ENCODE measurements at regions not wholly inside any gene's neighbourhood (a gene's known extent, or its start where the extent isn't known, plus 50 kb on each side); places are given as distances from the start of the nearest gene placed in this dataset.

GRCh38 chr1:66435541-66435940 lies 98.4 kb upstream of the SGIP1 start:
- H3K9me3 ChIP-seq, result peaks cover 10% of the 10 kb centered on the region
- no peaks in the 10 kb centered on the region for H3K36me3 ChIP-seq (ENCODE audit: insufficient read depth in 1 of 2, low read depth in 1 of 2)
- 72 to 85% (median 74%) methylated on average over 1 of the region's 1 CpG for WGBS, 3 donors
- no peak for TF ChIP-seq CTCF (IDR thresholded peaks at IDR 0.05)
- ATAC-seq (no peak), DNase-seq (no peak)
- H3K4me1 ChIP-seq, result no peaks in the 10 kb centered on the region
- H3K27me3 ChIP-seq (ENCODE audit: insufficient read depth in 3 of 3, low read length in 2 of 3), result no peaks in the 10 kb centered on the region
- no peak overlapping the region for H3K27ac ChIP-seq
- intact Hi-C loops (cut with DNase I), result no loop called here
- H3K4me3 ChIP-seq, result no peak overlapping the region

GRCh38 chr1:66436378-66437135 lies 97.4 kb upstream of the SGIP1 start:
- Histone ChIP-seq H3K27me3 (ENCODE audit: insufficient read depth in 3 of 3, low read length in 2 of 3) (no peaks in the 10 kb centered on the region), H3K27ac (no peak overlapping the region), H3K36me3 (ENCODE audit: insufficient read depth in 1 of 2, low read depth in 1 of 2) (no peaks in the 10 kb centered on the region), H3K4me3 (no peak overlapping the region), H3K9me3 (no peaks in the 10 kb centered on the region), H3K4me1 (no peaks in the 10 kb centered on the region)
- no peak for TF ChIP-seq CTCF (IDR thresholded peaks at IDR 0.05)
- ATAC-seq (peak in 2 of 4 donors; percentile 25 to 55), DNase-seq (no peak)
- 66 to 75% (median 70%) methylated on average over 4 of the region's 4 CpGs for WGBS, 3 donors
- intact Hi-C loops (cut with DNase I), result no loop called here

GRCh38 chr1:66437136-66437401 lies 96.9 kb upstream of the SGIP1 start:
- H3K4me1 ChIP-seq, result no peaks in the 10 kb centered on the region
- H3K27ac ChIP-seq, result no peak overlapping the region
- intact Hi-C loops (cut with DNase I), result no loop called here
- no peaks in the 10 kb centered on the region for H3K9me3 ChIP-seq
- WGBS, 3 donors, result 88 to 95% (median 91%) methylated on average over 2 of the region's 2 CpGs
- TF ChIP-seq CTCF (IDR thresholded peaks at IDR 0.05), result no peak
- DNase-seq (no peak), ATAC-seq (no peak)
- no peaks in the 10 kb centered on the region for H3K27me3 ChIP-seq (ENCODE audit: insufficient read depth in 3 of 3, low read length in 2 of 3)
- no peaks in the 10 kb centered on the region for H3K36me3 ChIP-seq (ENCODE audit: insufficient read depth in 1 of 2, low read depth in 1 of 2)
- no peak overlapping the region for H3K4me3 ChIP-seq

- H3K9me3 ChIP-seq, result no peaks in the 10 kb centered on the region
- intact Hi-C loops (cut with DNase I), result no loop called here
- no peak overlapping the region for H3K27ac ChIP-seq
- H3K36me3 ChIP-seq (ENCODE audit: insufficient read depth in 1 of 2, low read depth in 1 of 2), result no peaks in the 10 kb centered on the region
- DNase-seq (no peak), ATAC-seq (no peak)
- 77 to 93% (median 88%) methylated on average over 1 of the region's 1 CpG for WGBS, 3 donors
- no peaks in the 10 kb centered on the region for H3K27me3 ChIP-seq (ENCODE audit: insufficient read depth in 3 of 3, low read length in 2 of 3)
- TF ChIP-seq CTCF (IDR thresholded peaks at IDR 0.05), result no peak
- H3K4me3 ChIP-seq, result no peak overlapping the region
- H3K4me1 ChIP-seq, result no peaks in the 10 kb centered on the region
These were observed 95.9 kb upstream of the SGIP1 start for GRCh38 chr1:66438062-66438461.

- Histone ChIP-seq H3K27me3 (ENCODE audit: insufficient read depth in 3 of 3, low read length in 2 of 3) (no peaks in the 10 kb centered on the region), H3K9me3 (no peaks in the 10 kb centered on the region), H3K4me3 (no peak overlapping the region), H3K27ac (no peak overlapping the region), H3K4me1 (no peaks in the 10 kb centered on the region), H3K36me3 (ENCODE audit: insufficient read depth in 1 of 2, low read depth in 1 of 2) (no peaks in the 10 kb centered on the region)
- ATAC-seq (no peak), DNase-seq (no peak)
- intact Hi-C loops (cut with DNase I), result no loop called here
- 79 to 86% (median 83%) methylated on average over 7 of the region's 7 CpGs for whole genome bisulfite sequencing, 3 donors
- TF ChIP-seq CTCF (IDR thresholded peaks at IDR 0.05), result no peak
These were observed 95.5 kb upstream of the SGIP1 start for GRCh38 chr1:66438501-66438900.

Data from psoas muscle (tissue), 7 donors.